ENCODE measurements at regions not wholly inside any gene's neighbourhood (a gene's known extent, or its start where the extent isn't known, plus 50 kb on each side); places are given as distances from the start of the nearest gene placed in this dataset.

DNA sequence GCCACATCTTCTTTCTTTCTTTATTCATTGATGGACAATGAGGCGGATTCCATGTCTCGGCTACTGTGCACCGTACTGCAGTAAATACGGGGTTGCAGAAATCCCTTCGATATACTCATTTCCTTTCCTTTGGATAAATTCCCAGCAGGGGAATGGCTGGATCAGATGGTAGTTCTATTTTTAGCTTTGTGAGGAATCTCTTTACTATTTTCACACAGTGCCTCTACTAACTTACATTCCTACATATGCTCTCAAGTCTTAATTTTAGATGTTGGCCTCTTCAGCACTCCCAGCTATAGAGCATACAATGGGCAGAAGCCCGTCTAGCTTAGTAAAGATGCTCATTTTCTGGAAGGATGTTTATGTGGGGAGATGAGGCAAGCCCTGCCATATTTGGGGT lies 317.4 kb downstream of the ASMT start:
- no peaks in the 10 kb centered on the region for H3K9me3 ChIP-seq
- Mint-ChIP-seq H3K4me3 (ENCODE audit: unreplicated experiment) (no peak overlapping the region), H3K9me3 (ENCODE audit: unreplicated experiment) (no peaks in the 10 kb centered on the region), H3K27me3 (ENCODE audit: insufficient read depth, unreplicated experiment) (no peaks in the 10 kb centered on the region), H3K36me3 (ENCODE audit: insufficient read depth, unreplicated experiment) (no peaks in the 10 kb centered on the region), H3K27ac (ENCODE audit: unreplicated experiment) (no peak overlapping the region), H3K4me1 (ENCODE audit: low read depth, unreplicated experiment) (no peaks in the 10 kb centered on the region)
- H3K27me3 ChIP-seq (replicated peaks; ENCODE audit: control insufficient read depth, insufficient read depth, low read length), result no peaks in the 10 kb centered on the region
- CTCF ChIA-PET, result no interaction called here
- DNase-seq, result no peak
- BruUV-seq (replicated peaks), result no TSS peak
- POLR2A ChIA-PET, result no interaction called here
- H3K4me1 ChIP-seq, result no peaks in the 10 kb centered on the region
- intact Hi-C loops (cut with micrococcal nuclease; ENCODE audit: unreplicated experiment), result no loop called here
- no peak overlapping the region for H3K4me3 ChIP-seq (ENCODE audit: low read depth, low read length)
- no peaks in the 10 kb centered on the region for H3K36me3 ChIP-seq (ENCODE audit: control insufficient read depth, insufficient read depth, low read length)
- TF ChIP-seq, protein P1, sequence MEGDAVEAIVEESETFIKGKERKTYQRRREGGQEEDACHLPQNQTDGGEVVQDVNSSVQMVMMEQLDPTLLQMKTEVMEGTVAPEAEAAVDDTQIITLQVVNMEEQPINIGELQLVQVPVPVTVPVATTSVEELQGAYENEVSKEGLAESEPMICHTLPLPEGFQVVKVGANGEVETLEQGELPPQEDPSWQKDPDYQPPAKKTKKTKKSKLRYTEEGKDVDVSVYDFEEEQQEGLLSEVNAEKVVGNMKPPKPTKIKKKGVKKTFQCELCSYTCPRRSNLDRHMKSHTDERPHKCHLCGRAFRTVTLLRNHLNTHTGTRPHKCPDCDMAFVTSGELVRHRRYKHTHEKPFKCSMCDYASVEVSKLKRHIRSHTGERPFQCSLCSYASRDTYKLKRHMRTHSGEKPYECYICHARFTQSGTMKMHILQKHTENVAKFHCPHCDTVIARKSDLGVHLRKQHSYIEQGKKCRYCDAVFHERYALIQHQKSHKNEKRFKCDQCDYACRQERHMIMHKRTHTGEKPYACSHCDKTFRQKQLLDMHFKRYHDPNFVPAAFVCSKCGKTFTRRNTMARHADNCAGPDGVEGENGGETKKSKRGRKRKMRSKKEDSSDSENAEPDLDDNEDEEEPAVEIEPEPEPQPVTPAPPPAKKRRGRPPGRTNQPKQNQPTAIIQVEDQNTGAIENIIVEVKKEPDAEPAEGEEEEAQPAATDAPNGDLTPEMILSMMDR (IDR thresholded peaks at IDR 0.05; ENCODE audit: insufficient read depth in 1 of 2, low read depth in 1 of 2, low read length in 1 of 2, severe bottlenecking in 1 of 2, unreplicated experiment in 1 of 2), result no peak

DNA sequence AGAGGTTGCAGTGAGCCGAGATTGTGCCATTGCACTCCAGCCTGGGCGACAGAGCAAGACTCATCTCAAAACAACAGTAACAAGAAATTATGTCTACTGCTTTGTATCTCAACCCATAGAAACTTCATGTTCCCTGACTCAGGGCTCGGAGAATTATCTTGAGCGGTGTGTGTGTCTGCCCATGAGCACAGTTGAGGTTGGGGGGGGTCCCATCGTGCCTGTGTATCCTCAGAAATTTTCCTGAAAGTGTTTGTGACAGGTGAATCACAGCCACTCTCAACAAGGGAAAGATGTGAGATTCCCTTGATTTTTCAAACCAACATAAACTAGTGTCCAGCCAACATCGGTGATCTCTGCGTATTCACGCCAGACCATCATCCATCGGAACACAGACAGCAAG lies 319.1 kb downstream of the ASMT start:
- Mint-ChIP-seq H3K27ac (ENCODE audit: unreplicated experiment) (no peak overlapping the region), H3K36me3 (ENCODE audit: insufficient read depth, unreplicated experiment) (no peaks in the 10 kb centered on the region)
- no TSS peak for BruUV-seq (replicated peaks)

DNA sequence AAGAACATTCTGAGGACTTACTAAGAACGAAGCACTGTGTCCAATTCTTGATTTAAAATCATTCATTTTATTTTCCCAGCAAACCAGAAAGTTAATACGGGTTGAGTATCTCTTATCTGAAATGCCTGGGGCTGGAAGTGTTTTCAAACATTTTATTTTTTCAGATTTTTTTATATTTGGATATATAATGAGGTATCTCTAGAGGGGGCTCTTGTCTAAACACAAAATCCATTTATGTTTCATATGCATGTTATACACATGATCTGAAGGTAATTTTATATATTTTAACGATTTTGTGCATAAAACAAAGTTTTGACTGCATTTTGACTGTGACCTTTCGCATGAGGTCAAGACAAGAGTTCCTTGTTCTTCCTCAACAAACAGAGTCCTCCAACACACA lies 320.9 kb downstream of the ASMT start:
- Histone ChIP-seq H3K4me3 (ENCODE audit: low read depth, low read length) (no peak overlapping the region), H3K36me3 (ENCODE audit: control insufficient read depth, insufficient read depth, low read length) (no peaks in the 10 kb centered on the region), H3K4me1 (no peaks in the 10 kb centered on the region), H3K27me3 (replicated peaks; ENCODE audit: control insufficient read depth, insufficient read depth, low read length) (no peaks in the 10 kb centered on the region), H3K9me3 (no peaks in the 10 kb centered on the region)
- no peak for DNase-seq
- CTCF ChIA-PET, result no interaction called here
- Mint-ChIP-seq H3K27me3 (ENCODE audit: insufficient read depth, unreplicated experiment) (no peaks in the 10 kb centered on the region), H3K4me1 (ENCODE audit: low read depth, unreplicated experiment) (no peaks in the 10 kb centered on the region), H3K27ac (ENCODE audit: unreplicated experiment) (no peak overlapping the region), H3K9me3 (ENCODE audit: unreplicated experiment) (no peaks in the 10 kb centered on the region), H3K4me3 (ENCODE audit: unreplicated experiment) (no peak overlapping the region), H3K36me3 (ENCODE audit: insufficient read depth, unreplicated experiment) (no peaks in the 10 kb centered on the region)
- BruUV-seq (replicated peaks), result no TSS peak
- TF ChIP-seq, protein P1 (IDR thresholded peaks at IDR 0.05; ENCODE audit: insufficient read depth in 1 of 2, low read depth in 1 of 2, low read length in 1 of 2, severe bottlenecking in 1 of 2, unreplicated experiment in 1 of 2), result no peak
- POLR2A ChIA-PET, result no interaction called here
- intact Hi-C loops (cut with micrococcal nuclease; ENCODE audit: unreplicated experiment), result no loop called here

More for the DNA sequence above, 319.1 kb downstream of the ASMT start:
- POLR2A ChIA-PET, result no interaction called here
- Mint-ChIP-seq H3K4me3 (ENCODE audit: unreplicated experiment) (no peak overlapping the region), H3K4me1 (ENCODE audit: low read depth, unreplicated experiment) (no peaks in the 10 kb centered on the region), H3K9me3 (ENCODE audit: unreplicated experiment) (no peaks in the 10 kb centered on the region), H3K27me3 (ENCODE audit: insufficient read depth, unreplicated experiment) (no peaks in the 10 kb centered on the region)
- no peaks in the 10 kb centered on the region for H3K4me1 ChIP-seq
- TF ChIP-seq, protein P1 (IDR thresholded peaks at IDR 0.05; ENCODE audit: insufficient read depth in 1 of 2, low read depth in 1 of 2, low read length in 1 of 2, severe bottlenecking in 1 of 2, unreplicated experiment in 1 of 2), result no peak
- no peak for DNase-seq
- CTCF ChIA-PET, result no interaction called here
- intact Hi-C loops (cut with micrococcal nuclease; ENCODE audit: unreplicated experiment), result no loop called here
- H3K9me3 ChIP-seq, result no peaks in the 10 kb centered on the region
- H3K4me3 ChIP-seq (ENCODE audit: low read depth, low read length), result no peak overlapping the region
- no peaks in the 10 kb centered on the region for H3K36me3 ChIP-seq (ENCODE audit: control insufficient read depth, insufficient read depth, low read length)
- H3K27me3 ChIP-seq (replicated peaks; ENCODE audit: control insufficient read depth, insufficient read depth, low read length), result no peaks in the 10 kb centered on the region

Data from Caco-2 (cell line).